ENCODE measurements at regions not wholly inside any gene's neighbourhood (a gene's known extent, or its start where the extent isn't known, plus 50 kb on each side); places are given as distances from the start of the nearest gene placed in this dataset.

GRCh38 chr4:112848911-112849310, 200.5 kb upstream of the ANK2 start:
- peak; percentile 67 for DNase-seq

GRCh38 chr4:112852601-112853000, 196.9 kb upstream of the ANK2 start:
- peak; percentile 77 for DNase-seq

GRCh38 chr4:112853662-112854256, 195.7 kb upstream of the ANK2 start:
- peak; percentile 18 for DNase-seq

GRCh38 chr4:112854420-112854819, 195.0 kb upstream of the ANK2 start:
- DNase-seq: no peak

GRCh38 chr4:112855058-112855457, 194.4 kb upstream of the ANK2 start:
- DNase-seq: peak; percentile 4

GRCh38 chr4:112857461-112857860, 192.0 kb upstream of the ANK2 start:
- no peak for DNase-seq

- no peak for DNase-seq
These were observed 190.7 kb upstream of the ANK2 start for GRCh38 chr4:112858751-112859150.

GRCh38 chr4:112859456-112860184, 189.8 kb upstream of the ANK2 start:
- DNase-seq: no peak

- no peak for DNase-seq
These were observed 188.4 kb upstream of the ANK2 start for GRCh38 chr4:112860830-112861690.

- no peak for DNase-seq
These were observed 187.5 kb upstream of the ANK2 start for GRCh38 chr4:112861691-112862674.

- no peak for DNase-seq
These were observed 184.0 kb upstream of the ANK2 start for GRCh38 chr4:112865443-112865842.

- no peak for DNase-seq
These were observed 173.1 kb upstream of the ANK2 start for GRCh38 chr4:112876316-112876715.

- DNase-seq: no peak
These were observed 167.6 kb upstream of the ANK2 start for GRCh38 chr4:112881842-112882241.

- no peak for DNase-seq
These were observed 167.2 kb upstream of the ANK2 start for GRCh38 chr4:112882286-112882685.

- DNase-seq: peak; percentile 36
These were observed 165.0 kb upstream of the ANK2 start for GRCh38 chr4:112884406-112884805.

GRCh38 chr4:112885897-112886296, 163.6 kb upstream of the ANK2 start:
- DNase-seq: no peak

GRCh38 chr4:112888622-112889021, 160.8 kb upstream of the ANK2 start:
- no peak for DNase-seq

GRCh38 chr4:112889199-112889598, 160.3 kb upstream of the ANK2 start:
- no peak for DNase-seq

- DNase-seq: peak; percentile 96
These were observed 159.6 kb upstream of the ANK2 start for GRCh38 chr4:112889619-112890527.

GRCh38 chr4:112894480-112894879, 155.0 kb upstream of the ANK2 start:
- no peak for DNase-seq

GRCh38 chr4:112894951-112895350, 154.5 kb upstream of the ANK2 start:
- DNase-seq: no peak
